ENCODE measurements at regions not wholly inside any gene's neighbourhood (a gene's known extent, or its start where the extent isn't known, plus 50 kb on each side); places are given as distances from the start of the nearest gene placed in this dataset.
"Not testable (repeated sequence)": the region's sequence is repeated elsewhere in the genome, so short reads cannot be mapped to it uniquely, and the experiment has no call there.

- not testable (repeated sequence) for H3F3A ChIP-seq (ENCODE audit: insufficient read depth, low read length); H3K79me2 ChIP-seq (ENCODE audit: insufficient read depth, low read length); H3K9me2 ChIP-seq (ENCODE audit: low read depth, low read length); H3K27ac ChIP-seq (ENCODE audit: low read depth, low read length, poor library complexity, severe bottlenecking); H3K36me3 ChIP-seq (ENCODE audit: insufficient read depth, low read length); H3K4me3 ChIP-seq (ENCODE audit: low read depth, low read length, poor library complexity, severe bottlenecking); H2AFZ ChIP-seq (ENCODE audit: low read length); H3K4me2 ChIP-seq (ENCODE audit: low read length); H4K20me1 ChIP-seq (ENCODE audit: insufficient read depth, low read length); H3K9me3 ChIP-seq (ENCODE audit: low read length); H3K4me1 ChIP-seq (ENCODE audit: insufficient read depth, low read length, severe bottlenecking); H3K9ac ChIP-seq (ENCODE audit: low read length); H3K27me3 ChIP-seq (ENCODE audit: insufficient read depth, low read length)
- peak; percentile 22; the same call in 1 of the 2 replicates for TF ChIP-seq CTCF (IDR thresholded peaks at IDR 0.05; ENCODE audit: low read length)
Measured at GRCh38 chr15:53891862-53892261, 86.4 kb upstream of the UNC13C start.

- no peaks in the 10 kb centered on the region for H3K9me3 ChIP-seq (ENCODE audit: low read length)
- no peaks in the 10 kb centered on the region for H3K27me3 ChIP-seq (ENCODE audit: insufficient read depth, low read length)
- H4K20me1 ChIP-seq (ENCODE audit: insufficient read depth, low read length), result no peaks in the 10 kb centered on the region
- H3K9ac ChIP-seq (ENCODE audit: low read length), result no peak overlapping the region
- TF ChIP-seq CTCF (IDR thresholded peaks at IDR 0.05; ENCODE audit: low read length) (no peak), EZH2 (IDR thresholded peaks at IDR 0.05; ENCODE audit: borderline replicate concordance, low read length) (no peak)
- H3K36me3 ChIP-seq (ENCODE audit: insufficient read depth, low read length), result no peaks in the 10 kb centered on the region
- H2AFZ ChIP-seq (ENCODE audit: low read length), result no peak overlapping the region
- no peak overlapping the region for H3K4me2 ChIP-seq (ENCODE audit: low read length)
- H3K9me2 ChIP-seq (ENCODE audit: low read depth, low read length), result no peaks in the 10 kb centered on the region
- no peaks in the 10 kb centered on the region for H3F3A ChIP-seq (ENCODE audit: insufficient read depth, low read length)
- H3K79me2 ChIP-seq (ENCODE audit: insufficient read depth, low read length), result no peaks in the 10 kb centered on the region
- no peak overlapping the region for H3K27ac ChIP-seq (ENCODE audit: low read depth, low read length, poor library complexity, severe bottlenecking)
- H3K4me3 ChIP-seq (ENCODE audit: low read depth, low read length, poor library complexity, severe bottlenecking), result no peak overlapping the region
- H3K4me1 ChIP-seq (ENCODE audit: insufficient read depth, low read length, severe bottlenecking), result no peaks in the 10 kb centered on the region
Measured at GRCh38 chr15:53884441-53884840, 93.8 kb upstream of the UNC13C start.

GRCh38 chr15:53882311-53882710 is 95.9 kb upstream of the UNC13C start:
- no peaks in the 10 kb centered on the region for H3K27me3 ChIP-seq (ENCODE audit: insufficient read depth, low read length)
- no peak overlapping the region for H2AFZ ChIP-seq (ENCODE audit: low read length)
- TF ChIP-seq CTCF (IDR thresholded peaks at IDR 0.05; ENCODE audit: low read length) (no peak), EZH2 (IDR thresholded peaks at IDR 0.05; ENCODE audit: borderline replicate concordance, low read length) (no peak)
- H3K4me3 ChIP-seq (ENCODE audit: low read depth, low read length, poor library complexity, severe bottlenecking), result no peak overlapping the region
- no peaks in the 10 kb centered on the region for H3K9me3 ChIP-seq (ENCODE audit: low read length)
- no peaks in the 10 kb centered on the region for H3K4me1 ChIP-seq (ENCODE audit: insufficient read depth, low read length, severe bottlenecking)
- H3F3A ChIP-seq (ENCODE audit: insufficient read depth, low read length), result no peaks in the 10 kb centered on the region
- H3K27ac ChIP-seq (ENCODE audit: low read depth, low read length, poor library complexity, severe bottlenecking), result no peak overlapping the region
- H3K79me2 ChIP-seq (ENCODE audit: insufficient read depth, low read length), result no peaks in the 10 kb centered on the region
- H3K9ac ChIP-seq (ENCODE audit: low read length), result no peak overlapping the region
- H3K4me2 ChIP-seq (ENCODE audit: low read length), result no peak overlapping the region
- H3K9me2 ChIP-seq (ENCODE audit: low read depth, low read length), result no peaks in the 10 kb centered on the region
- no peaks in the 10 kb centered on the region for H3K36me3 ChIP-seq (ENCODE audit: insufficient read depth, low read length)
- no peaks in the 10 kb centered on the region for H4K20me1 ChIP-seq (ENCODE audit: insufficient read depth, low read length)

Measured in OCI-LY1 (cell line).